IPS-20b (cell line): ENCODE measurements at regions not wholly inside any gene's neighbourhood (a gene's known extent, or its start where the extent isn't known, plus 50 kb on each side); places are given as distances from the start of the nearest gene placed in this dataset.
"Not testable (repeated sequence)": the region's sequence is repeated elsewhere in the genome, so short reads cannot be mapped to it uniquely, and the experiment has no call there.

Experiments used
- H3K27ac ChIP-seq: one replicate; pipeline ENCODE4 v1.5.1; 2013; ENCODE audit warnings: low read length
- H3K27me3 ChIP-seq: 2 replicates; pipeline ENCODE4 v1.6.1; 2013; ENCODE audit warnings: mild to moderate bottlenecking, low read length, inconsistent platforms; ENCODE audit not compliant: insufficient read depth
- H3K36me3 ChIP-seq: 2 replicates; pipeline ENCODE4 v1.6.1; 2013; ENCODE audit warnings: low read depth, mild to moderate bottlenecking, inconsistent platforms, low read length, moderate library complexity; ENCODE audit not compliant: insufficient read depth
- H3K4me1 ChIP-seq: 2 replicates; pipeline ENCODE4 v1.6.1; 2013; ENCODE audit warnings: mild to moderate bottlenecking, control low read depth, inconsistent platforms, low read length, moderate library complexity; ENCODE audit not compliant: insufficient read depth
- H3K4me3 ChIP-seq: 2 replicates; pipeline ENCODE4 v1.5.1; 2013; ENCODE audit warnings: mild to moderate bottlenecking, low read length, inconsistent platforms
- H3K9ac ChIP-seq: 2 replicates; pipeline ENCODE4 v1.6.1; 2013; ENCODE audit warnings: low read depth, mild to moderate bottlenecking, inconsistent platforms, low read length, moderate library complexity
- H3K9me3 ChIP-seq: 2 replicates; pipeline ENCODE4 v1.6.1; 2013; ENCODE audit warnings: mild to moderate bottlenecking, low read depth, low read length, inconsistent platforms; ENCODE audit not compliant: insufficient read depth

DNA sequence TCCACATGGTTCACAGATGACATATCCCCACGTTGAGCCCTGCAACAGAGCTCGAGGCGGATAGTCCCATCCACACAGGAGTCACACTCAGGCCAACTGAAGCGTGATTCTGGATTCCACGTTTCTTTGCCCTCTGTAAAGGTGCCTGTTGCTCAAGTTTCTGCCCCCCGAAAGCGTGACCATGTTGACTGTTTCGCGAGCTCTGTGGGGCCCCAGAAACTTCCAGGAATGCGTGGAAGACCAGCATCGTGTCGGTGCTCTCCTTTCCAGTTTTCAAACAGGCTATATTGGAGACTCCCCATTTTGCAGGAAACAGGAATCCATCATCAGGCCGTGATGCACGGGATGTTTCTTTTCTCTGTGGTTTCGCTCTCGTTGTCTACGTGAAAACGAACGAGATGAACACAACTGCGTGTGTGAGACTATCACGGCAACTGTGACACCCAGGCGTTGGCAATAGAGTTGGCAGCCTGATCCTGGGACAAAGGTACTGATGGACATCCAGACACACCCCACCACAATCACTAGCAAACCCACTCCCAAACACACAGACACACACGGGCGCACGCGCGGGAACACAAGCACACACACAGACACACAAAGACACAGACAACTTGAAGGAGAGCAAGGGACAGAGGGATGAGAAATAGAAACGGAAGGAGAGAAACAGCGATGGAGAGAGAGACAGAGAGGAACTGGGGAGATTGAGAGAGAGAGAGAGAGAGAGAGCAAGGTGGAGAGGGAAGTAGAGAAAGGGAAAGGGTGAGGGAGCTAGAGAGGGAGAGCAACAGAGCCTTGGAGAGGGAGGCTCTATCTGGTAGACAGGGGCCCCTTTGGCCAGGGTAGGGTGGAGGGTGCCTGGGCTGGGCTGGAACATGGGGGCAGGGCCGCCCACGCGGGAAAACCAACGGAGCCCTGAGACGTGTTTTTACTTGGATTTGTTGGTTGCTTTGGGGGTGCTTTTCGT, 1609.3 kb downstream of the SPATA31A7 start:
- H3K36me3 ChIP-seq, H3K9ac ChIP-seq, H3K9me3 ChIP-seq, H3K27ac ChIP-seq, H3K4me1 ChIP-seq: not testable (repeated sequence)
- peak overlapping the region; percentile 81 for H3K4me3 ChIP-seq
- peaks cover 57% of the 10 kb centered on the region for H3K27me3 ChIP-seq

DNA sequence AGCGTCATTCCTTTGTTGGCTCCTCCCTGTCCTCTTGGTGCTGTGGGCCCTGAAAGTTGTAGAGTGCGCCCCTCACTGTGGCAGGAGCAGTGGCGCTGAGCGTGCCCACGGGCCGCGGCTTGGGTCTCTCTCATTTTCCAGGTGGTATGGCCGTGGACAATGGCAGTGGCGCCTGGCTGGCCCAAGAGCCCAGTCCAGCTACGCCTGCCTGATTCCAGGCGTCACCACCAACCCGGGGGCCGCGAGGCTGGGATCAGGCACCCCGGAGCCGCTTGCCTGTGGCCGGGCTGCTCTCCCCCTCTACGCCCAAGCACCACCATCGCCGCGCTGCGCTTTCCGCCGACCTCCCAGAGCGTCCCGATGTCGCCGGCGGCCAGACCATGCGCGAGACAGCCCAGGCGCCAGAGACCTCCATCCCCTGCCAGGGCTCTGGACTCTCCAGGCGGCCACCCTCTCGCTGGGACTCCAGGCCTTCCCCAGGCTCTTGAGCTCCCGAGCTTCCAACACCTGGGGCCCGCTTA, 1610.1 kb downstream of the SPATA31A7 start:
- not testable (repeated sequence) for H3K9ac ChIP-seq, H3K4me1 ChIP-seq, H3K9me3 ChIP-seq, H3K36me3 ChIP-seq, H3K27ac ChIP-seq
- Histone ChIP-seq H3K27me3 (peaks cover 65% of the 10 kb centered on the region), H3K4me3 (peak overlapping the region; percentile 81)

DNA sequence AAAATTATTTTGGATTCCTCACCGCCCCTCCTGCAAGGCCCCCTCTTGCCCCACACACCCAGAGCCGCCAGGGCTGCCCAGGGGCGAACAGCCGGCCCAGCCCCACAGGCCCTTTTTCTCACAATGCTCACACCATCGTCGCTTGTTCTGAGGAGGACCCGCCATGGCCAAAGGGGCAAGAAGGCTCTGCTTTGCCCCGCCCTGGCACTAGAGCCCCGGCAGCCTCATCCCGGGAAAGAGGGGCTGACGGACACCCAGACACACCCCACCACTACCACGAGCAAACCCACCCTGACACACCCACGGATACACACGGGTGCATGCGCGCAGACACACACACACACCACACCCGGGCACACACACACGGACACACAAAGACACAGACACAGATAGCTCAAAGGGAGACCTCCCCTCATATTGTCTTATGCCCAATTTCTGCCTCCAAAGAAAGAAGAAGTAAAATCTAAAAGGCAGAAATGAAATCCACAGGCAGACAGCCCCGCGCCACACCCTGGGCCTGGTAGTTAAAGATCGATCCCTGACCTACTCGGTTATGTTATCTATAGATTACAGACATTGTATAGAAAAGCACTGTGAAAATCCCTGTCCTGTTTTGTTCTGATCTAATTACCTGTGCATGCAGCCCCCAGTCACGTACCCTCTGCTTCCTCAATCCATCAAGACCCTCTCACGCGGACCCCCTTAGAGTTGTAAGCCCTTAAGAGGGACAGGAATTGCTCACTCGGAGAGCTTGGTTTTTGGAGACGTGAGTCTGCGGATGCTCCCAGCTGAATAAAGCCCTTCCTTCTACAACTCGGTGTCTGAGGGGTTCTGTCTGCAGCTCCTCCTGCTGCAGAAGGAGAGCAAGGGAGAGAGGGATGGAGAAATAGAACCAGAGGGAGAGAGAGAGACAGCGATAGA, 1610.9 kb downstream of the SPATA31A7 start:
- not testable (repeated sequence) for H3K9me3 ChIP-seq, H3K9ac ChIP-seq, H3K36me3 ChIP-seq, H3K4me1 ChIP-seq, H3K27ac ChIP-seq
- Histone ChIP-seq H3K27me3 (peaks cover 73% of the 10 kb centered on the region), H3K4me3 (peak overlapping the region; percentile 81)

DNA sequence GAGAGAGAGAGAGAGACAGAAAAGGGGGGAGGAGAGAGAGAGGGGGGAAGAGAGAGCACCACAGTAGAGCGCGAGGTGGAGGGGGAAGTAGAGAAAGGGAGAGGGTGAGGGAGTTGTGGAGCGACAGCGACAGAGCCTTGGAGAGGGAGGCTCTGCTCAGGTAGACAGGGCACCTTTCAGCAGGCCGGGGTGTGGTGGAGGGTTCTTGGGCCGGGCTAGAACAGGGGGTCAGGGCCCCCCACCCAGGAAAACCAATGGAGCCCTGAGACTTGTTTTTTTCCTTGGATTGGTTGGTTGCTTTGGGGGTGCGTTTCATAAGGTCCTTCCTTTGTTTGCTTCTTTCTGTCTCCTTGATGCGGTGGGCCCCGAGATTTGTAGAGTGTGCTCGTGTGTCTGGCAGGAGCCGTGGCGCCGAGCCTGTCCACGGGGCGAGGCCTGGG, 1611.6 kb downstream of the SPATA31A7 start:
- not testable (repeated sequence) for H3K27ac ChIP-seq, H3K36me3 ChIP-seq, H3K9ac ChIP-seq, H3K9me3 ChIP-seq, H3K4me1 ChIP-seq
- peak overlapping the region; percentile 81 for H3K4me3 ChIP-seq
- peaks cover 78% of the 10 kb centered on the region for H3K27me3 ChIP-seq

DNA sequence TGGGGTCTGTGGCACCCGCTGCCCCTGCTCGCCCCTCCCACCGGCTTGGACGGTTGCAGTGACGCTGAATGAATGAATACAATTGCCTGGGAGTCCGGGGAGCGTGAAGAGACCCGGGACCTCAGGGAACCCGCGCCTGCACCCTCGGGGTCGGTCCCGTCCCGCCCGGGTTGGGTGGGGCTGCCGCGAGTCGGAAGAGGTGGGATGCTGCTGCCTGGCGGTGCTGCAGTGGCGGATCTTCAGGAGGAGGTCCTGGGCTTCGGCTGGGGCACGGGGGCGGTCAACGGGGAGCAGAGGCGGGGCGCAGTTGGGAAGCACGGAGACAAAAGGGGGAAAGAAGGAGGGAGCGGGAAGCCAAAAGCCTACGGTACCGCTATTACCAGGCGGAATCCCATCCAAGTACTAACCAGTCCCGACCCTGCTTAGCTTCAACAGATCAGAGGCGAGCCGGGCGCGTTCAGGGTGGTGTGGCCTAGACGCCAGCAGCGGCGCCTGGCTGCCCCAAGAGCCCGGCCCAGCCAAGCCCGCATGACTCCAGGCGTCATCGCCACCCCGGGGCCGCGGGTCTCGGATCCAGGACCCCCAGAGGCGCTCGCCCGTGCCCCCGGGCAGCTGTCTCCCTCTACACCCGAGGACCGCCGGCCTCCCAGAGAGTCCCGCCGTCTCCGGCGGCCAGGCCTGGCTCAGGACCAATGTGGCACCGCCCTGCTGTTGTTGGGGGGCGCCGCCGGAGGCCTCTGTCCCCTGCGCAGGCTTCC, 1612.3 kb downstream of the SPATA31A7 start:
- peaks cover 78% of the 10 kb centered on the region for H3K27me3 ChIP-seq
- H3K4me1 ChIP-seq, H3K27ac ChIP-seq, H3K9me3 ChIP-seq, H3K36me3 ChIP-seq: not testable (repeated sequence)
- H3K4me3 ChIP-seq = peak overlapping the region; percentile 81
- H3K9ac ChIP-seq = peak overlapping the region; percentile 73

DNA sequence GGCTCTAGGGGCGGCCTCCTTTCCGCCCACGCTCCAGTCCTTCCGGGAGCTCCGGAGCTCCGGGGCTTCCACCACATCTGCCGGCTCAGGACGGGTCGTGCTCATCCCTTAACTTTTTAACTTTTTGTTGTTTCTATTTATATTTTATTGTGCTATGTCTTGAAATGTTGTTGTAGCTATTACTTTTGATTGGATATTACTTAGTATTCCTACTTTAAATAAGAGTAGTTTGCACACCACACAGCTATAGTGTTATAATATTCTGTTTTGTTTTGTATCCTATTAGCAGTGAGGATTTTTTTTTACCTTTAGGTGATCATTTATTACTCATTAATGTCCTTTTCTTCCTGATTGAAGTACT, 1612.9 kb downstream of the SPATA31A7 start:
- Histone ChIP-seq H3K9ac (peak overlapping the region; percentile 73; the same call in 1 of the 2 replicates), H3K4me3 (peak overlapping the region; percentile 81), H3K27me3 (peaks cover 78% of the 10 kb centered on the region)
- H3K36me3 ChIP-seq, H3K4me1 ChIP-seq, H3K27ac ChIP-seq, H3K9me3 ChIP-seq: not testable (repeated sequence)

DNA sequence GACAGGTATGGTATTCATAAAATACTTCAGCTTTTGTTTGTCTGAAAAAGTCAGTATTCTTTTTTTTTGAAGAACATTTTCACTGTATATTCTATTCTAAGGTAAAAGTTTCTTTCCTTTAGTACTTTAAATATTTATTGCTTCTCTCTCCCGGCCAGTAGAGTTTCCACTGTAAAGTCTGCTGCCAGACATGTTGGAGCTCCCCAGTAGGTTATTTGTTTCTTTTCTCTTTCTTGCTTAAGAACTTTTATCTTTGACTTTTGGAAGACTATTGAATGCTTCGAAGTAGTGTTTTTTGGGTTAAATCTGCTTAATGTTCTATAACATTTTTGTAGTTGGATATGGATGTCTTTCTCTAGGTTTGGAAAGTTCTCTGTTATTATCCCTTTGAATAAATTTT, 1613.3 kb downstream of the SPATA31A7 start:
- Histone ChIP-seq H3K4me3 (peak overlapping the region; percentile 81), H3K27me3 (peaks cover 81% of the 10 kb centered on the region)
- not testable (repeated sequence) for H3K4me1 ChIP-seq, H3K36me3 ChIP-seq, H3K27ac ChIP-seq, H3K9me3 ChIP-seq, H3K9ac ChIP-seq

DNA sequence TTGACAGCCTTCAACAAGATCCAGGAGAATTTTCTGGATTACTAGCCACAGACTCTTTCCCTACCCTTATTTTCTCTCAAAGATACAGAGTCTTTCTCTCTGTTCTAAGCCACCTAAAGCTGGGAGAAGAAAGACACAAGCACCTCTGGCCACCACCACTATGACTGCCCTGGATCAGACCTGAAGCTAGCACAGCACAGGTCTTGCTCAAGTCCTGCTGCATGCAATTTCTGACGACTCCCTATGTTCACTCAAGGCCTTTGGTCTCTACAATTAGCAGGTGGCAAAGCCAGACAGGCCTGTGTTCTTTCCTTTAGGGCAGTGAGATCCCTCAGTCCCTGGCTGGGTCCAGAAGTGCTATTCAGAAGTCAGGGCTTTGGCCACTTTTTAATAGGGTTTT, 1614.5 kb downstream of the SPATA31A7 start:
- peaks cover 73% of the 10 kb centered on the region for H3K27me3 ChIP-seq
- H3K36me3 ChIP-seq, H3K9ac ChIP-seq, H3K9me3 ChIP-seq, H3K4me1 ChIP-seq, H3K27ac ChIP-seq, H3K4me3 ChIP-seq: not testable (repeated sequence)

DNA sequence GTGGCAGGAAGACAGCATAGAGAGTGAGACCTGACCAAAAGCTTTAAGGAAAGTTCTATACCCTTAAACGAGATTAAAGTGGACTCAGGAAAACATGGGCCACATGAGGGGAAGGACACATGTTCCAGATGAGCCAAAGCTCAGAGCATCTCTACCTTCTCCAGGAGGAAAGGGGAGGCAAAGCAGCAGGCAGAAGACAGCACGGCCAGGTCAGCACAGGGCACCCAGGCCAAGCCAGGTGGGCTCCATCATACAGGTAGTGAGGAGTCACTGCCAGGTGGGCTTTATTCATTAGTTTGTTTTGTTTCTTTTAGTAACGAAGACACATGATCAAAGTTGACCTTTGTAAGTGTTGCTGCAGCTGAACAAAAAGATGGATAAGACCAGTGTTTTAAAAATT, 1617.6 kb downstream of the SPATA31A7 start:
- not testable (repeated sequence) for H3K9ac ChIP-seq, H3K4me3 ChIP-seq, H3K4me1 ChIP-seq, H3K27ac ChIP-seq, H3K9me3 ChIP-seq, H3K36me3 ChIP-seq
- peaks cover 42% of the 10 kb centered on the region for H3K27me3 ChIP-seq

DNA sequence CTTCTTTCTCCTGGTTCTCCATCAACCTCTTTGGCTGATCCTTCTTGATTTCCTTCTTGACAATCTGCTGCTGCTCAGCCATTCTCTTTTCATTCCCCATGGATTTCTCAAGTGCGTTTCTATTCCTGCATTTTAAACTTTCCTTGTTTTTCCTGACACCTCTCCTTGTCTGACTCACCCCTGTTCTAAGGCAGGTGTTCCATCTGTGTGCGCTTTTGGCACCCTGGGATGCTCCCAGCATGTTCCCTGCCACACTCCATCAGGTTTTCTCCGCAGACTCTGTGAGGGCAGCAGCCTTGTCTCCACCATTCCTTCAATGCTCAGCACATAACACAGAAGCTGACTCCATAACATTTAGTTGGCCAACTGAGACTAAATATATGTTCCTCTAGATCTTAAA, 1618.2 kb downstream of the SPATA31A7 start:
- not testable (repeated sequence) for H3K9me3 ChIP-seq, H3K36me3 ChIP-seq, H3K9ac ChIP-seq, H3K27ac ChIP-seq, H3K4me3 ChIP-seq, H3K4me1 ChIP-seq
- H3K27me3 ChIP-seq = peaks cover 36% of the 10 kb centered on the region

DNA sequence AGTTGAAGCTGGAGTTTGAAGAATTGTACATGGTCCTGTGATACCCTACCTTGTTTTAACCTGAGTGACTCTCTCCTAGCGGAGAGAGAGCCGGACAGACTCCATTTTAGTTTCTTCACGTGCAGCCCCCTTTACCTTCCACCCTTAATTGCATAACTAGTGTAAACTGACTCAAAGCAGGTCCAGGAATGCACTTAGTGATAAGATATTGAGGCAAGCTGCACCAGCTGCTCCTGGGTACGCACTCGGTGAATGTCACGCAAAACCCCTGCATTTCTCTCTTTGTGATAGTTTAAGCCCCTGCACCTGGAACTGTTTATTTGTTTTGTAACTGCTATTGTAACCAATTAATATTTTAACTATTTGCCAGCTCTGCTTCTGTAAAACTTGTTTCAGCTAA, 1620.5 kb downstream of the SPATA31A7 start:
- not testable (repeated sequence) for H3K9ac ChIP-seq, H3K4me1 ChIP-seq, H3K36me3 ChIP-seq, H3K9me3 ChIP-seq, H3K27ac ChIP-seq, H3K4me3 ChIP-seq
- peaks cover 28% of the 10 kb centered on the region for H3K27me3 ChIP-seq
